OCI-M1 (cell line): ENCODE measurements at regions not wholly inside any gene's neighbourhood (a gene's known extent, or its start where the extent isn't known, plus 50 kb on each side); places are given as distances from the start of the nearest gene placed in this dataset.

Experiments used
- DNase-seq: peaks from one replicate; lab custom pipeline; 2025; lab: John Stamatoyannopoulos, UW

- no peak for DNase-seq
These were observed 166.4 kb upstream of the FAT1 start for GRCh38 chr4:186889876-186890643.

- DNase-seq: no peak
These were observed 168.3 kb upstream of the FAT1 start for GRCh38 chr4:186891859-186892486.

GRCh38 chr4:186898367-186898766 is 174.7 kb upstream of the FAT1 start:
- no peak for DNase-seq

GRCh38 chr4:186900232-186900900 is 176.7 kb upstream of the FAT1 start:
- DNase-seq: peak; percentile 82

GRCh38 chr4:186900984-186901383 is 177.3 kb upstream of the FAT1 start:
- no peak for DNase-seq

- no peak for DNase-seq
These were observed 178.2 kb upstream of the FAT1 start for GRCh38 chr4:186901850-186902249.

- no peak for DNase-seq
These were observed 178.7 kb upstream of the FAT1 start for GRCh38 chr4:186902361-186902760.

- no peak for DNase-seq
These were observed 180.4 kb upstream of the FAT1 start for GRCh38 chr4:186904101-186904500.

GRCh38 chr4:186906722-186907121 is 183.1 kb upstream of the FAT1 start:
- DNase-seq: no peak

- DNase-seq: no peak
These were observed 186.7 kb upstream of the FAT1 start for GRCh38 chr4:186910385-186910784.

- DNase-seq: no peak
These were observed 188.9 kb upstream of the FAT1 start for GRCh38 chr4:186912606-186913005.

- no peak for DNase-seq
These were observed 192.2 kb upstream of the FAT1 start for GRCh38 chr4:186915816-186916215.

- no peak for DNase-seq
These were observed 193.5 kb upstream of the FAT1 start for GRCh38 chr4:186917136-186917535.

- no peak for DNase-seq
These were observed 194.8 kb upstream of the FAT1 start for GRCh38 chr4:186918466-186918865.

- DNase-seq: no peak
These were observed 195.7 kb upstream of the FAT1 start for GRCh38 chr4:186919340-186919739.

GRCh38 chr4:186920483-186920882 is 196.8 kb upstream of the FAT1 start:
- no peak for DNase-seq

- no peak for DNase-seq
These were observed 197.3 kb upstream of the FAT1 start for GRCh38 chr4:186920992-186921391.

GRCh38 chr4:186924723-186925122 is 201.1 kb upstream of the FAT1 start:
- DNase-seq: no peak

GRCh38 chr4:186927624-186928023 is 204.0 kb upstream of the FAT1 start:
- DNase-seq: no peak

- no peak for DNase-seq
These were observed 206.4 kb upstream of the FAT1 start for GRCh38 chr4:186930024-186930423.

GRCh38 chr4:186931519-186931918 is 207.9 kb upstream of the FAT1 start:
- DNase-seq: no peak

GRCh38 chr4:186932196-186932595 is 208.5 kb upstream of the FAT1 start:
- DNase-seq: no peak

GRCh38 chr4:186932631-186933187 is 209.1 kb upstream of the FAT1 start:
- peak; percentile 40 for DNase-seq
